ENCODE measurements at regions not wholly inside any gene's neighbourhood (a gene's known extent, or its start where the extent isn't known, plus 50 kb on each side); places are given as distances from the start of the nearest gene placed in this dataset.
A peak's percentile ranks its signal among the peaks of the same experiment; 100 is the strongest.

DNA sequence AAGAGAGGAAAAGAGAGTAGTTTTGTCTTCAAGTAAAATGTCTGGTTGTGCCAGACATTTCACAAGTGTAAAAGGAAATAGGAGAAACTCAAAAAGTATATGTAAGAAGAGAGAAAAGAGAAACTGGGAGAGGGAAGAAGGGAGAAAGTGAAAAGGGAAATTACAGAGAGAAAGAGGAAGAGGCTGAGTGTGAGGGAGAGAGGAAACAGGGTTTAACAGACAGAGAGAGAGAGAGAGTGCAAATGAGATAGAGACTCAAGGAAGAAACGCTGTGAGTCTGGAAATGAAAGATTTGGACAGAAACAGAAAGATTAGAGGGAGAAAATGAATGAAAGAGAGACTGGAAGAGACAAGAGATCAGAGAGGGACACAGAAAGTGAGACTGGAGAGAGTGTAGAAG, 806.2 kb downstream of the PLA2G4A start:
- peaks cover 67% of the 10 kb centered on the region for H3K36me3 Mint-ChIP-seq (ENCODE audit: low read depth)
- peaks cover 57% of the 10 kb centered on the region for H3K9me3 Mint-ChIP-seq
- H3K27me3 Mint-ChIP-seq (ENCODE audit: insufficient read depth, low read depth, poor library complexity), result peaks cover 11% of the 10 kb centered on the region
- Histone ChIP-seq H3K27me3 (ENCODE audit: insufficient read depth) (no peaks in the 10 kb centered on the region), H3F3A (replicated peaks; ENCODE audit: low read depth) (no peaks in the 10 kb centered on the region), H3K4me3 (no peak overlapping the region), H3K27ac (ENCODE audit: low read depth) (no peak overlapping the region), H3K36me3 (ENCODE audit: insufficient read depth) (peaks cover 18% of the 10 kb centered on the region), H2AFZ (peak overlapping the region; percentile 67), H3K4me2 (no peak overlapping the region), H3K79me2 (replicated peaks; ENCODE audit: insufficient read depth) (no peaks in the 10 kb centered on the region), H3K9me2 (ENCODE audit: insufficient read depth) (peaks cover 3% of the 10 kb centered on the region; the same call in 1 of the 2 replicates), H3K4me1 (ENCODE audit: insufficient read depth) (no peaks in the 10 kb centered on the region), H4K20me1 (replicated peaks; ENCODE audit: insufficient read depth) (no peaks in the 10 kb centered on the region)
- no peak for DNase-seq (ENCODE audit: low spot score)
- H3K4me1 Mint-ChIP-seq, result no peaks in the 10 kb centered on the region; the same call in 2 of the 3 replicates
- ATAC-seq, result no peak
- TF ChIP-seq JUNB (IDR thresholded peaks at IDR 0.05; ENCODE audit: unreplicated experiment), result no peak
- TF ChIP-seq ZNF462 (CRISPR knock-in tag; IDR thresholded peaks at IDR 0.05), result no peak
- TF ChIP-seq NANOG (IDR thresholded peaks at IDR 0.05; ENCODE audit: borderline replicate concordance), result no peak
- H3K4me3 Mint-ChIP-seq, result no peak overlapping the region
- H3K27ac Mint-ChIP-seq, result no peak overlapping the region

- no peak overlapping the region for H2AFZ ChIP-seq
- ATAC-seq, result no peak
- Mint-ChIP-seq H3K36me3 (ENCODE audit: low read depth) (peaks cover 66% of the 10 kb centered on the region), H3K27me3 (ENCODE audit: insufficient read depth, low read depth, poor library complexity) (peaks cover 5% of the 10 kb centered on the region), H3K27ac (peak overlapping the region; percentile 26; the same call in 1 of the 2 replicates), H3K4me3 (no peak overlapping the region), H3K4me1 (no peaks in the 10 kb centered on the region; the same call in 2 of the 3 replicates), H3K9me3 (peaks cover 50% of the 10 kb centered on the region)
- H3K27me3 ChIP-seq (ENCODE audit: insufficient read depth), result no peaks in the 10 kb centered on the region
- H3K9me2 ChIP-seq (ENCODE audit: insufficient read depth), result peaks cover 3% of the 10 kb centered on the region; the same call in 1 of the 2 replicates
- no peak for DNase-seq (ENCODE audit: low spot score)
- peak overlapping the region; percentile 69; the same call in 1 of the 2 replicates for H3K27ac ChIP-seq (ENCODE audit: low read depth)
- H3K79me2 ChIP-seq (replicated peaks; ENCODE audit: insufficient read depth), result no peaks in the 10 kb centered on the region
- H3K4me1 ChIP-seq (ENCODE audit: insufficient read depth), result no peaks in the 10 kb centered on the region
- no peak for TF ChIP-seq EZH2 (IDR thresholded peaks at IDR 0.05; ENCODE audit: low read depth, unreplicated experiment)
- TF ChIP-seq NANOG (IDR thresholded peaks at IDR 0.05; ENCODE audit: borderline replicate concordance), result no peak
- TF ChIP-seq ZNF331 (CRISPR knock-in tag; IDR thresholded peaks at IDR 0.05; ENCODE audit: low read depth), result no peak
- H3K4me2 ChIP-seq, result no peak overlapping the region
- H3K36me3 ChIP-seq (ENCODE audit: insufficient read depth), result peaks cover 10% of the 10 kb centered on the region; the same call in 1 of the 2 replicates
- H3F3A ChIP-seq (replicated peaks; ENCODE audit: low read depth), result no peaks in the 10 kb centered on the region
- no peak overlapping the region for H3K4me3 ChIP-seq
- H4K20me1 ChIP-seq (replicated peaks; ENCODE audit: insufficient read depth), result no peaks in the 10 kb centered on the region
These were observed 810.1 kb downstream of the PLA2G4A start for GRCh38 chr1:187638733-187639434.

Data from GM23338 (cell line).